Kidney epithelial cell (primary cell): ENCODE measurements at regions not wholly inside any gene's neighbourhood (a gene's known extent, or its start where the extent isn't known, plus 50 kb on each side); places are given as distances from the start of the nearest gene placed in this dataset.

Source experiments
- DNase-seq: peaks from one replicate; pipeline ENCODE4 v3.0.0-alpha.2; 2010; ENCODE audit warnings: low read depth
- H3K27me3 ChIP-seq: 2 replicates; pipeline ENCODE4 v1.6.0; 2011; ENCODE audit warnings: low read length; ENCODE audit not compliant: control insufficient read depth, insufficient read depth
- H3K36me3 ChIP-seq: 2 replicates; pipeline ENCODE4 v1.5.1; 2011; ENCODE audit warnings: low read length; ENCODE audit not compliant: control insufficient read depth, insufficient read depth
- H3K4me3 ChIP-seq: 2 replicates; pipeline ENCODE4 v1.5.1; 2011; ENCODE audit warnings: low read depth, mild to moderate bottlenecking, control low read depth, low read length
- CTCF ChIP-seq: IDR thresholded peaks from 2 replicates; pipeline ENCODE4 v1.5.1; 2011; ENCODE audit warnings: mild to moderate bottlenecking, moderate library complexity, low read length, control low read depth, inconsistent platforms; ENCODE audit not compliant: insufficient read depth, poor library complexity, severe bottlenecking

- no peak for TF ChIP-seq CTCF
- no peak for DNase-seq
- Histone ChIP-seq H3K4me3 (no peak overlapping the region), H3K27me3 (no peaks in the 10 kb centered on the region), H3K36me3 (no peaks in the 10 kb centered on the region)
Observed at GRCh38 chr3:182671942-182672341, 121.4 kb upstream of the ATP11B start.

- no peaks in the 10 kb centered on the region for H3K36me3 ChIP-seq
- DNase-seq = no peak
- no peaks in the 10 kb centered on the region for H3K27me3 ChIP-seq
- no peak overlapping the region for H3K4me3 ChIP-seq
- no peak for TF ChIP-seq CTCF
Observed at GRCh38 chr3:182673336-182673735, 120.0 kb upstream of the ATP11B start.

- H3K36me3 ChIP-seq = no peaks in the 10 kb centered on the region
- DNase-seq = no peak
- peak; percentile 42 for TF ChIP-seq CTCF
- H3K4me3 ChIP-seq = peak overlapping the region; percentile 62
- no peaks in the 10 kb centered on the region for H3K27me3 ChIP-seq
Observed at GRCh38 chr3:182682263-182683241, 110.8 kb upstream of the ATP11B start.

- Histone ChIP-seq H3K27me3 (no peaks in the 10 kb centered on the region), H3K36me3 (no peaks in the 10 kb centered on the region), H3K4me3 (no peak overlapping the region)
- DNase-seq = peak; percentile 34
- TF ChIP-seq CTCF = peak; percentile 94
Observed at GRCh38 chr3:182683453-182683852, 109.9 kb upstream of the ATP11B start.

- no peaks in the 10 kb centered on the region for H3K36me3 ChIP-seq
- TF ChIP-seq CTCF = no peak
Observed at GRCh38 chr3:182683858-182684257, 109.4 kb upstream of the ATP11B start.

More at GRCh38 chr3:182683858-182684257, 109.4 kb upstream of the ATP11B start:
- no peaks in the 10 kb centered on the region for H3K27me3 ChIP-seq
- no peak overlapping the region for H3K4me3 ChIP-seq
- DNase-seq = no peak
